TTC549 (cell line): ENCODE measurements at regions not wholly inside any gene's neighbourhood (a gene's known extent, or its start where the extent isn't known, plus 50 kb on each side); places are given as distances from the start of the nearest gene placed in this dataset.
"Not testable (repeated sequence)": the region's sequence is repeated elsewhere in the genome, so short reads cannot be mapped to it uniquely, and the experiment has no call there.

ENCODE experiments used
- FAIRE-seq: peaks from 2 replicates; lab custom pipeline; 2012; peaks lifted over from hg19 to GRCh38; lab: Jason Lieb, UNC

DNA sequence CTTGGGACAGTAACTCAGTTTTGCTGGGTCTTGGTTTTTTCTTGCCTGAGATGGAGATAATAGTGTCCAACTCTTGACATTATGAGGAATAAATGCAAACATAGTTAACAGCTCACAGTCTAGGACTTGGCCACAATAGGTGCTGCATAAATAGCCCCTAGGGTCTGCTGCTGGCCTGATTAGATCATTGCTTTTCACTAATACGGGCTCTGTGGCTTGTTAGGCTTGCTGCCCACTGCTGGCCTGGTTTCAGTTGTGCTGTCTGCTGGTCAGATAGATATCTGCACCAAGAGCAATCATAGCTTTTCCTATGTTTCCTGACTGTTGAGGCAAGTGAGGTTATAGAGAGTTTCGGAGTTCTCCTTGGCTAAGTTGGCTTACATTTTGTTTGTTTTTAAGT is 246.1 kb downstream of the DNAJB9 start:
- FAIRE-seq, result no peak

DNA sequence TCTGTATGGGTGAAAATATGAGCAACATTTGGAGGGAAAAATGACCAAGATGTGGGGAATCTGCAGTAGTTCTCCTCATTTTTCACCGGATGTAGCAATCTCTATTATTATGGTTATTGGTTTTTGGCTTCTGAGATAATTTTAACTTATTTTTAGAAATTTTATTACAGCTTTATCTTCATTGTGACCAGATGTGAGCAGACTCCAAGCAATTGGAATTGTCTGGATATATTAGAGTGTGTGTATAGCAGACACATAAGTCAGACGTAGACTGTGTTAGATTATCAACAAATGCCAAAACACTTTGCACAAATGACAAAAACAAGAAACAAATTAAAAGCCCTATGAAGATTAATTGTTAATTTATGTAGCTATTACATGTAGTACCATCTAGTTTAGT is 249.1 kb downstream of the DNAJB9 start:
- no peak for FAIRE-seq

DNA sequence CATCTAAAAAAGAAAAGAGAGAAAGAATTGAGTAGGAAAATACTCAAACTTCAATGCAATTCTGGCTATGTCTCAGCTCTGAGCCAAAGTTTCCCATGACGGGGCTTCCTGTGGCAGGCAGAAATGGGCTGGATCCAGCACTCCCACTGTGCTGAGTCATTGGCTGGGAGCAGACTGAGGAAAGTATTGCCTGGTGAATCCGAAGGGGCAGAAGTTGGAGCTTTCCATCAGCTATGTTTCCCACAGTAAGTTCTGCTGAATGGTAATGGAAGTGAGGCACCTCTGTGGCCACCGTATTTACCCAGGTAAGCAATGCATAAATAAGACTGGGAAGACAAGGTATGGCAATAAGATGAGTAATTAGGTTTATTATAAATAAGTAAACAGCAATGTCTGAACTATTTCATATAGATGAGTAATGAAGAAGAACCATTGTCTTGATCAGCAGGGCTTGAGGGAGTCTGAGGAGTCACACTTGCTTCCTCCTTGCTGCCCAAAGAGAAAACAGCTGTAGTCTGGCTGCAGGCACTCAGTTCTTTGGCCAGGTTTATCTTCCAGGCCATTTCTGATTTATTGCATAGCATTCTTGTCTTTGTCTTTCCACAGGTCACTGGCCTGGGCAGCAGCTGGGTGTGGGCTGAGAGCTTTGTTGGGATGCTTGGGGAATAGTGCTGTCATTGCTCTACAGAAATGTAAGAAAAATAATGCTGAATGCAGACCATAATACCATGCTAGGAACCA is 255.3 kb downstream of the DNAJB9 start:
- no peak for FAIRE-seq

DNA sequence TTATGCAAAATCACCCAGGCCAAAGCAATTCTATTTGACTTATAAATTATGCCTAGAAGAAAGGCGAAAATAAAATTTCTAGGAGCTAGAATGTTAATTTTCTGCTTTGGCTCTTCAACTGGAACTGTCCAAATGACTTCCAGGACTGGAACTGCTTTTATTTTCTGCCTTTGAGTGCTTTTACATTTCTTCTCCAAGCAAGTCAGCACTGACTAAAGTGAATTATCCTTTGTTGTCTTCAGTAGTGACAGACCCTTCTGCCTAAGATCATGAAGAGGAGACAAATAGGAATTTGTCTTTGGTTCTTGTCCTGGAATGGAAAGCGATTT is 255.9 kb downstream of the DNAJB9 start:
- FAIRE-seq, result no peak

DNA sequence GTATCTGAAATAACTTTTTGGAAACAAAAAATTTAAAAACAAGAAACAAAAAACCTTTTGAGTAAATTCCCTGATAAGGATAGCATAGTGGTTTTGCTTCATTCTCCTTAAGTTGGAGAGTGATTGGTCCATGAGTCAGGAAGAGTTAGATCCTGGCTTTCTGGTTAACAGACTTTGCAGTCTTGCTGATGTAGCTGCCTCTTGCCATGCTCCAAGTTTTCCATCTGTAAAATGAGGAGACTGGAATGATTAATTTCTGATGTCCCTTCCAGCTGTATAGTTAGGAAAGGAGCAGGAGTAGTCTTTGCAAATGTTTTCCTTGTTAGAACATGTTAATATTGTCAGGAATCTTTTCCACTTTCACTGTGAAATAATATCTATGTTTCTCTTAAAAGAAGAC is 266.6 kb downstream of the DNAJB9 start:
- FAIRE-seq, result no peak

DNA sequence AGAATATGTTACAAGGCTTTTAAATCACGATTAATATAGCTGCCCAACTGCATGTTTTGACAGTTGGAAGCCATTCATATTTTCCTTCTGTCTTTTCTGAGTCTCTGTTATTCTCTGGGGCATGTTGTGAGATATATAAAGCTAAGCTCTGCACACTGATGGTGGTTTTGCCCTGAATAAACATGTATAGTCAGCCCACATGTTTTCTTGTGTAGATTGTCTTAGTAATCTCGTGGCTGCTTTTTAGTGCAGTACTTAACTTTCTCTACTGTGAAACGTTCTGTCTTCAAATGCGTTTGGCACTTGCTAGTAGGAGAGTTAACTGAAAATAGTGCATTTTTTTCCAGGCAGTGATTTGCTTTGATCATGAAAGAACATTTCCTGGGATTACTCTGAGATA is 268.5 kb downstream of the DNAJB9 start:
- FAIRE-seq, result no peak

DNA sequence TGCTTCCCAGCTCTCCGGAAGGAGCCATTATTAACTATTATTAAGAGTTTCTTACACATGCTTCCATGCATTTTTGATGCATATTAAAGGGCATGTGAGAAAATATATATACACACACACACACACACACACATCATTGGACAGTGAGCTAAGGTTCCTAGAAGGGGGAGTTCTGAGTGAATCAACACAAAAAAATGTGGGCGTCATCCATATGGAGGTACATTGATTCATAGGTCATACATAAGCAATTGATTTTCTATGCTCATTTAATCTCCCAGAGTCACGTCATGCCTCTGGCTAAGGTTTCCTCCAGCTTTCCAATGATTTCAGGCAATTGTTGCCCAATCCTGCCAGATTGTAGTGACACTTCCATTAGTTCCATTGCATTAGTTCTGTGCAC is 269.4 kb downstream of the DNAJB9 start:
- FAIRE-seq, result no peak

DNA sequence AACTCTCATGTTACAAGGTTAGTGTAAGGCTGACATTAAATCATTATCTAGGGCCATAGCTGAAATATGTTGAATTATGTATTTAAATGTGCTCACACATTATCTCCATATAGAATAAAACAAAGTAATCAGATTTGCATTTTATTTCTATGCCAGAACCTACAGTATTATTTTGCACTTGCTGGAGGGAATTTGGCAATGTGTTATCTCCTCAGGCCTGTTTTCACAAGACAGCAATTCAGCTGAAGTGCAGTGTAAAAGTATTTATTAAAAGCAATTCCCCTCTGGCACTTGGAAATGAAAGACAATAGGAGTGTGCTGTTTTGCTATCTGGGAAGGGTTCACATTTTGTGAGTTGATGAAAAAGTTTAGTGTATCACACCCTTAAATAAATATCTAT is 276.3 kb downstream of the DNAJB9 start:
- FAIRE-seq, result no peak

DNA sequence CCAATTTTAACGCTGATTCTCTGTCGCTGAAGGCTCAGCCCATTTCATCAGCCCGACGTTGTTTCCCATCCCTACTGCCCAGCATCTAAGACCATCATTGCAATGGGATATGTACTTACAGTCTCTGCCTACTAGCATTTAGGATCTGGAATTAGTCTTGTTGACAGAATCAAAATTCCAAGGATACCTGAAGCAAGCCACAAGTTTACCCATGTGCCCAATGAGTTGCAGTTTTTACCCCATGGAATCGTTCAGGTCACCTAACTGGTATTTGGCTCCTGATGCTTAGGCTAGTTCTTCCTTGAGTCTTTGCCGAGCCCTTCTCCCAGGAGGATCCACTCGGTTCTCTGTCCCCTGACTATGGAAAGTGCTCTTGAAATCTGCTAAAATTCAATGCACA is 276.8 kb downstream of the DNAJB9 start:
- no peak for FAIRE-seq

DNA sequence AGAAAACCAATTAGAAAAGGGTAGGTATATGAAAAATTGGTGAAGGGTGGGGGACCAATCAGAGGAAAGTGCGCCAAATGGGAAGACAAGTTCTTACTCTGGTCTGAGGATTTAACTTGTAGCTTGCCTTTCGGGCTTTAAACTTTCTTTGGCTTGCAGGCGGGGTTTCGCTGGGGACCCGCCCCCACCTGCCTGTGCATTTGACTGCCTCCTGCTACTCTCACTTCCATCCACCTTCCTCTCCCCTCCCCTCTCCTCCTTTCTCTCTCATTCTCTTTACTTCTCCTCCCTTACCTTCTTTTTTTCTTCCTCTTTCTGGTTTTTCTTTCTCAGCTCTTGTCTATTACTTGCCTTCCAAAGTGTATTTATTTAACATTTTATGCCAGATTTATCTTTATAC is 278.8 kb downstream of the DNAJB9 start:
- FAIRE-seq, result no peak

DNA sequence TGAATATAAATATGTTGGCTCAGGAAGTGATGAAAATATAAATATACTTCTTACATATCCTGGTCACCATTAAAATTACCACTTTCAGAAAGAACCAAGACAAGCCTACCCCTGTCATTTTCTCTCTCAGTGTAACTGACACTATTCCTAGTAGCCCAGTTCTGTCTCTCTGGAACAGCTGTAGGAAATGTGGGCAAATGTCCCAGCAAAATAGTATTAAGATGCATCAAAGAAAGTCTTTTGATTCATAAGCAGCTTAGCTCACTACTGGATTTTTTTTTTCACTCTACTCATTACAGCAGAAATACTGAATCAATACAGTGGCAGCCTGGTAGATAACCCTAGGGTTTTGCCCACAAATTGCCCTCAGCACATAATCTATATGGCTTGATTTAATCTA is 290.9 kb downstream of the DNAJB9 start:
- FAIRE-seq, result no peak

DNA sequence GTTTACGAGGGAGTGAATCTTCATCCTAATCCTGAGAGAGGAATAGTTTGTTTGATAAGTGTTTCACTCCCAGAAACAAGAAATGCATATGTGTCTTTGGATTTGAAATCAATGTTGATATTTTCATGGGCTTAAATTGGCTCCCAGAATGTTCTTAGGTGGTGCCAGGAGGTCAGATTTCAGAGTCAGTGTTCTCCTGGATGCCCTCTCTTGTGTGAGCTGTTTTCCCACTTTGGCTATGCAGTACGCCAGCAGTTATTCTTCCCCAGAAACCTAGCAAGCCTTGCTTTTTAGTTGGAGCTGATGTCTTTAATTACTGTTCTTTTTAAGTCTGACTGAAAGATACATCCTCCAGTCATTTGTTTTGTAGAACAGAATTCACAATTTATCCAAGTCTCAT is 291.4 kb downstream of the DNAJB9 start:
- no peak for FAIRE-seq

DNA sequence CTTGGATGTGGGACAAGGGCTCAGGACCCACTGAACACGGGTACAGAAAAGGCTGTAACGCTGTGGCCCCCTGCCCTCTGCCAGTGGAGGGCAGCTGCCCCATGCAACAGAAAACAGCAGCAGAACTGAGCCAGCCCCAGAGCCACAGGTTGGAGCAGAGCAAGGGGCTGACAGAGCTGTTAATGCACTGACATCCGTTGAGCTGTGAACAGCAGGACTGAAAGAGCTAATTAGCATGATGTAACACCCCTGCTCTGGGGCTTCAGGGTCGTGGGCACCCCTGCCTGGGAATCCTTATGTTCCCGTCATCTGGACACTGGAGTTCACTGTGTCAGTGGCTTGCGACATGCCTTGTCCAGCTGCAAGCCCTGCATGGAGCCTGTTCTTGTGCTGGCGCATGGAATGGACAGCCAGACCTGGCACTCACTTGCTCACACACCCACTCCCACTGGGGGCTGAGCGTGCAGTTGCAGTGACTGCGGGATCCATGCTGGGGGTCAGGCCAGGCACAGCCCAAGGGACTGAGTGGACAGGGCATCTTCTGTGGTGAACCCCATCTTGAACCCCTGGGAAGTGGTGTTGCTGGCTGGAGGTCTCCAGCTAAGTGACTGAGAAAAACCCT is 293.7 kb downstream of the DNAJB9 start:
- FAIRE-seq, result no peak

DNA sequence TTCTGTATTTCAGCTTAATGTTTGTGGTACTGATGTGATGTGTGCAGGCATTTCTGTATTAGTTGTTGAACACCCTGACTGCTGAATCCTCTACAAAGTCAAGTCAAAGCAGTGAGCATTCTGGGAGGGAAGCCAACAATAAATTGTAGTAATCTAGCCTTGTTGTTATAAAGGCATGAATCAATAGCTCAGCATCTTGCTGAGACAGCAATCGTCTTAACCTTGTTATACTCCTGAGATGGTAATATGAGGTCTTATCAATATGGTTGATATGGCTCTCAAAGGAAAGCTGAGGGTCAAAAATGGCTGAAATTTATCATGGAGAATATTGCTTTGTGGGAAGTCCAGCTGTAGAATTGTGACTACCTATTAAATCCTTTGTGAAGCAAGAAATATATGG is 299.4 kb downstream of the DNAJB9 start:
- FAIRE-seq, result no peak

DNA sequence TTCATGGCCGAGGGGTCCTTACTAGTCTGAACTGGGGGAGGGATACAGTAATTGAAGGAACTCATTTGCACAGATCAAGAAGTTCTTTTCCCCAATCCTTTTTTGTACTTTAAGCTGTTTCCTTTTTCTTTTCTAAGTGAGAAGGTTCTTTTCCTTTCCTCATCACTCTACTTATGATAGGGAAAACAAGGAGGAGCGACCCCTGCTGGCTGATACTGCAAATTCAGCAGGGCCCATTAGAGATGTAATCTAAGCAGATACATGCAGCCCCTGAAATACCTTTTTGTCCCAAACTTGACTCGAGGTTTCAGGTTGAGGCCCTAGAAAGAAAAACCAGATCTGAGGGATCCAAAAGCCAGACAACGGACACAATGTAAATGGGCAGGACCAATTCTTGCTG is 305.5 kb downstream of the DNAJB9 start:
- FAIRE-seq, result no peak

DNA sequence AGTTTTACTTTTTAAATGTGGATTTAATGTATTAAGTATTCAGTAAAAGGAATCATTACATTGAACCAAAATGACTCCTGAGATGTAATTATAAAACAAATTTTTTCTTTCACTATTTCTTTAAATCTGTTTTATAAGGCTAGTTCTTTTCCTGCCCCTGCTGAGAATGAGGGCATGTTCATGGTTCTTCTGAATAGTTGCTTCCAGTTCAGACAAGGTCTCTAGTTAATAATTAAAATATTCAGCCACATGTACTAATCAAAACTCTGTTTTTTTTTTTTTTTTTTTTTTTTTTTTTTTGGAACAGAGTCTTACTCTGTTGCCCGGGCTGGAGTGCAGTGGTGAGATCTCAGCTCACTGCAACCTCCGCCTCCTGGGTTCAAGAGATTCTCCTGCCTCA is 321.2 kb downstream of the DNAJB9 start:
- no peak for FAIRE-seq

DNA sequence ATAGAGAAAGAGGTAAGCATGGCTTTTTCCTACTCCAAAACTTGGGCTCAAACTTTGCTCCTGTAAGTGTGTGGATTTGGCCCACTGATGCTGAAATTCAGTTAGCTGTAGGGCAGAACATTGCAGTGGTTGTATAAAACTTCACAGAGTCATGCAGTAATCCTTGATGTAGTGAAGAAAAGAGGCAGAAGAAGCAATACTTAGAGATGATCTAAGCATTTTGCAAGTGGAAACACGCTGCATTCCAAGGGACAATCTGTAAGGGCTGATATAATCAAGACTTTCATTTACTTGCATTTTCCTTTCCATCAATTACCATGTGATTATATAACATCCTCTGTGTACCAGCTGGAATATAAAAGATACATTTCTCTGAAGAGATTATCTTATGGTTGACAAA is 338.8 kb downstream of the DNAJB9 start:
- no peak for FAIRE-seq

DNA sequence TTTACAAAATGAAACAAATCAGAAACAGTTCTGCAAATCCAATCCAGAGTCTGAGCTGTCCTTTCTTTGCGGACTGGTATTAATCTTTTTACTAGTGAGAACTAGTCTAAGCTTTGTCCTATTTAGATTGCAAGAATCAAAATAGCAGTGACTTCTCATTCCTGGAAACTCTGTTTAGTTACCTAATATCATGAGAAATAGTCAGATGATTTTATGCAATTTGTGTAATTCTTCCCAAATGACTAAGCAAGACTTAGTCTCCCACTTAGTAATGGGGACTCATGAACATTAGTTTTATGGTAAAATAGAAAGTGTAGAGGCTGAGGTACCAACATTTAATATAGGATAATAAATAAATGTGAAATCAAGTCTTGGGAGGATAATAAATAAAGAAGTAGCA is 341.3 kb downstream of the DNAJB9 start:
- no peak for FAIRE-seq

DNA sequence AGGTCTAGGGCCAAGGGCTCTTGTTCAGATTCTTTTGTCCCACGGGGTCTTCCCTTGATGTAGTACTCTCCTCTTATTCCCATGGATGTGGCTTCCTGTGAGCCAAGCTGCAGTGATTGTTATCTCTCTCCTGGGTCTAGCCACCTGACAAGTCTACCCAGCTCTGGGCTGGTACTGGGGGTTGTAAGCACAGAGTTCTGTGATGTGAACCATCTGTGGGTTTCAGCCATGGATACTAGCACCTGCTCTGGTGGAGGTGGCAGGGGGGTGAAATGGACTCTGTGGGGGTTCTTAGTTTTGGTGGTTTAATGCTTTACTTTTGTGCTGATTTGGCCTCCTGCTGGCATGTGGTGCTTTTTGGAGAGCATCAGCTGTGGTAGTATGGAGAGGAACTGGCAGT is 350.8 kb downstream of the DNAJB9 start:
- FAIRE-seq, result no peak

DNA sequence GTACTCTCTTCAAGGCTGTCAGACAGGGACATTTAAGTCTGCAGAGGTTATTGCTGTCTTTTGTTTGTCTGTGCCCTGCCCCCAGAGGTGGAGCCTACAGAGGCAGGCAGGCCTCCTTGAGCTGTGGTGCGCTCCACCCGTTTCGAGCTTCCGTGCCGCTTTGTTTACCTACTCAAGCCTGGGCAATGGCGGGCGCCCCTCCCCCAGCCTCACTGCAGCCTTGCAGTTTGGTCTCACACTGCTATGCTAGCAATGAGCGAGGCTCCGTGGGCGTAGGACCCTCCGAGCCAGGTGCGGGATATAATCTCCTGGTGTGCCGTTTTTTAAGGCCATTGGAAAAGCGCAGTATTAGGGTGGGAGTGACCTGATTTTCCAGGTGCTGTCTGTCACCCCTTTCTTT is 373.4 kb downstream of the DNAJB9 start:
- FAIRE-seq, result not testable (repeated sequence)

DNA sequence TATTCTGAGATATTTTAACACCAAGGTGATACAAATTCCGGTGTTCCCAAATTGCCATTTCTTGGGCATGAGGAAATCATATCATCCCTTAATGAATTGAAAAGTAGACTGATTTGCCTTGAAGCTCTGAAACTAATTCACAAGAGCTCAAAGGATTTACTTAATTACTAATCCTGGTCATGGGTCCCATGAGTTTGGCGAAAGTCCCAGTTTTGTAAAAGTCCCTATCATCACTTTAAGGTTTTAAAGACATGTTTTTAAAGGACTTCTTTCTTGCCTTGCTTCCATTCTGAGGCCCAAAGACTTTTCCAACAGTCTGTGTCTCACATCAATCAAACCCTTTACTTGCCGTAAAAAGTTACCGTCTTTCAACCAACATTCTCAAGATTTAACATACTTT is 377.9 kb downstream of the DNAJB9 start:
- no peak for FAIRE-seq

DNA sequence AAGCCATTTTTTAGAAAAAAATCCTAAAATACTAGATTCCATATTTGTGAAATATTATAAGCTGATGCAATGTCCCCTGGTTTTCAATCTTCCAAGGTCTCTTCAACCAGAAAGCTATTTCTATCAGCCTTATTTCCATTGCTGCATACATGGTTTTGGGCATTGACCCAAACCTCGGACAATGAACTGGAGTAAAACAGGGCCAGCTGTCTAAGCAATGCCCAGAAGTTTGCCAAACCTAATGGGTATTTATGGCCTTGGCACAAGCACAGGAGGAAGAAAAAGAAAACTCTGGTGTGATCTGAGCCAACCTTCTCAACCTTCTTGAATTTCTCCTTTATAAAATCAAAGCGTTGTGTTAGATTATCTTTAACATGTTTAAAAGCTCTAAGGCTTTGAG is 402.3 kb downstream of the DNAJB9 start:
- FAIRE-seq, result no peak

DNA sequence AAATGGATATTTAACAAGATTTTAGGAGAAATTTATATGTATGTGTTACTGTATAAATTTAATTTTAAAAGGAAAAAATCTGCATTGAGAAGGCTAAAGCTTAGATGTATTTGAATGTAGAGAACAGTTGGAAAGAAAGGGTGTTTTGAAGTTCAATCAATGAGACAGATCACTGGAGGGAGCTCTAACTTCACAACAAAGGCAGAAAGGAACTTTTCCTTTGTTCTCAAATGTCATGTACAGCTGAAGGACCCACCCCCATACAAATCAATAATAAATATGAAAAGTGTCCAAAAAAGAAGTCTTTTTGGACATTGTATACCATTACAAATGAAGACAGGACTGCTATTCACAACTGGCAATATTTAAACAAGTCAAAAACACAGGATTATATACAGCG is 403.4 kb downstream of the DNAJB9 start:
- FAIRE-seq, result no peak

DNA sequence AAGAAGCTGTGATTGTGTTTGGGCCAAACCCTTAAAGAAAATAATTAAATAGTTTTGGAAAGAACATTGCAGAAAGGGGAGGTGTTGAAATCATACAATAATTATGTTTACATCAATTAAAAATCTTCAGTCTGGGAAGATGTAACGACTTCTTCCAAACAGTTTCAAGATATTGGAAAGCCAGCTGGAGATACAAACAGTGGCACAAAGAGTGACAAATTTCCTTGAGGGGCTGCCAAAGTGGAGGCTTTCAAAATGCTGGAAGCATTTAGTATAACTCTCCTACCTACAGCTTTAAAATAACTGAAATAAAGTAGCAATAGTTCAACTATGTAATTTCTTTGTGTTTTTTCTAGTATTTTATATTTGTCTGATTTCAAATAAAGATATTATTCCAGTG is 405.0 kb downstream of the DNAJB9 start:
- FAIRE-seq, result no peak

DNA sequence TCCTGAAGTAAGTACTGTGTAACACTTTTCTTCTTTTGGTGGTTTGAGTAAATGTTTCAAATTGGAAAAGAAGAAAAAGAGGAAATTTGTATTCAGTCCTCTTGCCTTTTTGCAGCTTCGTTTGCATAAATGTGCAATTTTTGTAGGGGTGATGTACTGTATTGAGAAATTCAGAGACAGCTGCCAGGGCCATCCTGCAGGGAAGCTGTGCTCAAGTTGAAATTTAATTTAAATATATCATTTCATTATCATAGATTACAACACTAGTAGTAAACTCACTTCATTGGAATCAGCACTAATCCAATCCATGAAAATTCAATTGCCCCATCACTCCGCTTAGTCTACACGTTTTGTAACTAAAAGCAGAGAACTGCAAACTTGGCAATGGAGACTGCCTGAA is 415.4 kb downstream of the DNAJB9 start:
- no peak for FAIRE-seq
